PC-3 (cell line): ENCODE measurements at regions not wholly inside any gene's neighbourhood (a gene's known extent, or its start where the extent isn't known, plus 50 kb on each side); places are given as distances from the start of the nearest gene placed in this dataset.
A peak's percentile ranks its signal among the peaks of the same experiment; 100 is the strongest.

ENCODE experiments used
- ATAC-seq: fragments of 200-7000 bp; cut with Tn5 transposase; 2 replicates; pipeline ENCODE4 v1.9.1; 2020; ENCODE audit warnings: mild to moderate bottlenecking, moderate library complexity
- BruUV-seq: library from RNA; stranded (reverse); fragments of 400-500 nt; replicated peaks from 2 replicates; lab custom pipeline; 2021; lab: Mats Ljungman, UMichigan
- CTCF ChIA-PET: fragments of 300-600 bp; sonication (Branson Sonifier 250); formaldehyde crosslinking; loops from one replicate; lab custom pipeline; 2022; ENCODE audit warnings: antibody characterized with exemption; lab: Charles Lee
- POLR2A ChIA-PET: fragments of 300-600 bp; sonication (Branson Sonifier 250); formaldehyde crosslinking; loops from one replicate; lab custom pipeline; 2022; ENCODE audit warnings: antibody characterized with exemption; ENCODE audit not compliant: unreplicated experiment; lab: Charles Lee
- DNase-seq: peaks from one replicate; pipeline ENCODE4 v3.0.0-alpha.2; 2015
- H2AFZ ChIP-seq: fragments of 300-600 bp; sonication (generic); 2 replicates; pipeline ENCODE4 v1.6.0; 2016; ENCODE audit warnings: antibody characterized with exemption, low read length
- H3F3A ChIP-seq: fragments of 300-600 bp; sonication (generic); one replicate; pipeline ENCODE4 v1.6.0; 2017; ENCODE audit warnings: antibody characterized with exemption, low read length, control low read depth, mild to moderate bottlenecking; ENCODE audit not compliant: unreplicated experiment
- H3K27ac ChIP-seq: fragments of 300-600 bp; sonication (generic); 2 replicates; pipeline ENCODE4 v1.5.1; 2016; ENCODE audit warnings: mild to moderate bottlenecking, low read length
- H3K27me3 ChIP-seq: fragments of 300-600 bp; sonication (generic); 2 replicates; pipeline ENCODE4 v1.6.1; 2016; ENCODE audit warnings: low read length, mixed read lengths
- H3K36me3 ChIP-seq: fragments of 300-600 bp; sonication (generic); 2 replicates; pipeline ENCODE4 v1.6.1; 2016; ENCODE audit warnings: low read depth, mixed run types, low read length, mixed read lengths
- H3K4me1 ChIP-seq: fragments of 300-600 bp; sonication (generic); 2 replicates; pipeline ENCODE4 v1.5.1; 2016; ENCODE audit warnings: low read length; ENCODE audit not compliant: insufficient read depth
- H3K4me2 ChIP-seq: fragments of 300-600 bp; sonication (generic); 2 replicates; pipeline ENCODE4 v1.6.0; 2016; ENCODE audit warnings: low read length
- H3K4me3 ChIP-seq: fragments of 300-600 bp; sonication (generic); 2 replicates; pipeline ENCODE4 v1.5.1; 2016; ENCODE audit warnings: mild to moderate bottlenecking, low read length, mixed read lengths
- H3K79me2 ChIP-seq: fragments of 300-600 bp; sonication (generic); 2 replicates; pipeline ENCODE4 v1.6.1; 2017; ENCODE audit warnings: low read length, mixed read lengths
- H3K9ac ChIP-seq: fragments of 300-600 bp; sonication (generic); 2 replicates; pipeline ENCODE4 v1.6.0; 2016; ENCODE audit warnings: mild to moderate bottlenecking, low read length
- H3K9me2 ChIP-seq: fragments of 300-600 bp; sonication (generic); replicated peaks from 2 replicates; pipeline ENCODE4 v1.6.1; 2016; ENCODE audit warnings: mixed run types, low read length, mixed read lengths
- H3K9me3 ChIP-seq: fragments of 300-600 bp; sonication (generic); 2 replicates; pipeline ENCODE4 v1.6.1; 2016; ENCODE audit warnings: low read length, mixed read lengths
- H4K20me1 ChIP-seq: fragments of 300-600 bp; sonication (generic); 2 replicates; pipeline ENCODE4 v1.6.1; 2016; ENCODE audit warnings: low read length, mixed read lengths
- CTCF ChIP-seq: fragments of 300-600 bp; sonication (generic); conservative IDR thresholded peaks from 2 replicates; pipeline ENCODE4 v1.5.1; 2017; ENCODE audit warnings: antibody characterized with exemption, low read depth, mild to moderate bottlenecking, low read length
- EZH2 ChIP-seq: fragments of 300-600 bp; sonication (generic); IDR thresholded peaks from one replicate; pipeline ENCODE4 v1.6.1; 2017; ENCODE audit warnings: antibody characterized with exemption, mild to moderate bottlenecking, low read length; ENCODE audit not compliant: unreplicated experiment
- EZH2phosphoT487 ChIP-seq: fragments of 300-600 bp; sonication (generic); IDR thresholded peaks from 2 replicates; pipeline ENCODE4 v1.6.1; 2018; ENCODE audit warnings: mild to moderate bottlenecking, antibody characterized with exemption, low read length, borderline replicate concordance
- intact Hi-C: fragments of 100-400 bp; cut with micrococcal nuclease; formaldehyde crosslinking; loops from 2 replicates; pipeline ENCODE4 v1.9.0; 2023

- Histone ChIP-seq H3K9ac (no peak overlapping the region), H2AFZ (no peak overlapping the region), H3K4me1 (no peaks in the 10 kb centered on the region; the same call in 1 of the 2 replicates), H3K4me2 (no peak overlapping the region), H3K9me2 (no peaks in the 10 kb centered on the region), H3K9me3 (no peaks in the 10 kb centered on the region), H4K20me1 (no peaks in the 10 kb centered on the region), H3F3A (no peaks in the 10 kb centered on the region), H3K27ac (no peak overlapping the region), H3K79me2 (no peaks in the 10 kb centered on the region), H3K36me3 (no peaks in the 10 kb centered on the region), H3K4me3 (no peak overlapping the region), H3K27me3 (no peaks in the 10 kb centered on the region)
- BruUV-seq, result no TSS peak
- ChIA-PET CTCF (no interaction called here), POLR2A (no interaction called here)
- ATAC-seq, result no peak
- intact Hi-C loops, result no loop called here
- DNase-seq, result no peak
- TF ChIP-seq EZH2 (no peak), CTCF (no peak), EZH2phosphoT487 (no peak)
These were observed 384.6 kb downstream of the GATA3 start for GRCh38 chr10:8439040-8439439.

GRCh38 chr10:8444630-8445029 is 390.1 kb downstream of the GATA3 start:
- ChIA-PET POLR2A (no interaction called here), CTCF (interaction anchor here (0.5 kb wide), 1 partner anchor 24 kb away, joined by 5 read pairs; no protein-coding TSS in a partner anchor)
- no peaks in the 10 kb centered on the region for H4K20me1 ChIP-seq
- H3K4me3 ChIP-seq, result no peak overlapping the region
- no peak overlapping the region for H3K9ac ChIP-seq
- H3K4me1 ChIP-seq, result no peaks in the 10 kb centered on the region
- no peak overlapping the region for H3K4me2 ChIP-seq
- intact Hi-C loops, result no loop called here
- no peaks in the 10 kb centered on the region for H3K36me3 ChIP-seq
- no TSS peak for BruUV-seq
- no peaks in the 10 kb centered on the region for H3K27me3 ChIP-seq
- TF ChIP-seq EZH2phosphoT487 (no peak), CTCF (peak; percentile 34; the same call in 1 of the 2 replicates), EZH2 (no peak)
- DNase-seq (peak; percentile 11), ATAC-seq (peak; percentile 89)
- no peaks in the 10 kb centered on the region for H3F3A ChIP-seq
- no peaks in the 10 kb centered on the region for H3K9me3 ChIP-seq
- no peaks in the 10 kb centered on the region for H3K9me2 ChIP-seq
- no peak overlapping the region for H3K27ac ChIP-seq
- H3K79me2 ChIP-seq, result no peaks in the 10 kb centered on the region
- H2AFZ ChIP-seq, result no peak overlapping the region

GRCh38 chr10:8445353-8445752 is 390.9 kb downstream of the GATA3 start:
- no peaks in the 10 kb centered on the region for H3K36me3 ChIP-seq
- DNase-seq (no peak), ATAC-seq (no peak)
- no peaks in the 10 kb centered on the region for H4K20me1 ChIP-seq
- H3K27me3 ChIP-seq, result no peaks in the 10 kb centered on the region
- H2AFZ ChIP-seq, result no peak overlapping the region
- H3K9me3 ChIP-seq, result no peaks in the 10 kb centered on the region
- no peak overlapping the region for H3K4me3 ChIP-seq
- CTCF ChIA-PET, result no interaction called here
- H3K4me1 ChIP-seq, result no peaks in the 10 kb centered on the region
- no peak overlapping the region for H3K27ac ChIP-seq
- no peak overlapping the region for H3K4me2 ChIP-seq
- H3K79me2 ChIP-seq, result no peaks in the 10 kb centered on the region
- H3K9me2 ChIP-seq, result no peaks in the 10 kb centered on the region
- no TSS peak for BruUV-seq
- intact Hi-C loops, result no loop called here
- H3K9ac ChIP-seq, result no peak overlapping the region
- TF ChIP-seq CTCF (no peak), EZH2 (no peak), EZH2phosphoT487 (no peak)
- H3F3A ChIP-seq, result no peaks in the 10 kb centered on the region
- POLR2A ChIA-PET, result no interaction called here
